K562 (cell line): ENCODE measurements at regions not wholly inside any gene's neighbourhood (a gene's known extent, or its start where the extent isn't known, plus 50 kb on each side); places are given as distances from the start of the nearest gene placed in this dataset.

Experiments used
- ATAC-seq: fragments of 200-7000 bp; cut with Tn5 transposase; 3 replicates; pipeline ENCODE4 v1.9.1; 2020; ENCODE audit warnings: moderate library complexity
- BruUV-seq: library from RNA; stranded (reverse); fragments of 400-500 nt; replicated peaks from 2 replicates; lab custom pipeline; 2021; lab: Mats Ljungman, UMichigan
- CTCF ChIA-PET: fragments of 300-600 bp; formaldehyde crosslinking; extraction: SDS; loops from one replicate; lab custom pipeline; 2021; ENCODE audit warnings: low intra/inter-chr PET ratio; lab: Yijun Ruan, JAX
- POLR2A ChIA-PET: fragments of 300-600, 350-650 bp; sonication (Branson Sonifier 250); formaldehyde crosslinking; extraction: SDS; loops from one replicate; lab custom pipeline; 2021; ENCODE audit warnings: antibody characterized with exemption, inconsistent platforms; lab: Yijun Ruan, JAX
- DNase-seq, 4 experiments: peaks; one replicate each; pipeline versions ENCODE4 v3.0.0 to v3.0.0-alpha.2; 2011 to 2018; ENCODE audit warnings: low spot score in 3 of 4, mixed read lengths in 3 of 4; ENCODE audit errors: extremely low read depth in 1 of 4
- FAIRE-seq: peaks from 2 replicates; lab custom pipeline; 2011; peaks lifted over from hg19 to GRCh38; lab: Jason Lieb, UNC
- H2AFZ ChIP-seq: 2 replicates; pipeline ENCODE4 v1.6.0; 2011; ENCODE audit warnings: low read depth, low read length, control low read depth, inconsistent platforms
- H3K27ac ChIP-seq: fragments of 200-600 bp; 3 replicates; pipeline ENCODE4 v1.8.0; 2011; ENCODE audit warnings: low read depth, mild to moderate bottlenecking, control low read depth, inconsistent platforms, low read length, moderate library complexity, mixed read lengths; ENCODE audit errors: extremely low read depth
- H3K27me3 ChIP-seq, 2 experiments: fragments of 300-600 bp in 1 of 2; 2 replicates in 1 of 2; 3 replicates in 1 of 2; pipeline versions ENCODE4 v1.6.0 to v1.8.0; 2011; ENCODE audit warnings: inconsistent platforms in 2 of 2, low read length in 2 of 2, mild to moderate bottlenecking in 1 of 2, mixed read lengths in 1 of 2, moderate library complexity in 1 of 2; ENCODE audit not compliant: control insufficient read depth in 2 of 2, insufficient read depth in 2 of 2
- H3K36me3 ChIP-seq: fragments of 300-600 bp; 3 replicates; pipeline ENCODE4 v1.8.0; 2011; ENCODE audit warnings: mild to moderate bottlenecking, low read length, inconsistent platforms; ENCODE audit not compliant: control insufficient read depth, insufficient read depth
- H3K4me1 ChIP-seq, 2 experiments: fragments of 200-600 bp in 1 of 2; replicated peaks in 1 of 2; 2 replicates in 1 of 2; 3 replicates in 1 of 2; pipeline versions ENCODE4 v1.5.1 to v1.8.0; 2011; ENCODE audit warnings: inconsistent platforms in 2 of 2, low read length in 2 of 2, mild to moderate bottlenecking in 1 of 2, mixed read lengths in 1 of 2, moderate library complexity in 1 of 2; ENCODE audit not compliant: control insufficient read depth in 2 of 2, insufficient read depth in 2 of 2
- H3K4me2 ChIP-seq: 2 replicates; pipeline ENCODE4 v1.6.1; 2011; ENCODE audit warnings: low read length, control low read depth, inconsistent platforms, mixed read lengths; ENCODE audit not compliant: insufficient read depth
- H3K4me3 ChIP-seq: fragments of 200-600 bp; sonication (generic), shearing (Covaris generic); 2 replicates; pipeline ENCODE4 v1.5.1; 2016; ENCODE audit warnings: control low read depth, inconsistent platforms
- H3K79me2 ChIP-seq: fragments of 200-600 bp; 3 replicates; pipeline ENCODE4 v1.8.0; 2011; ENCODE audit warnings: low read length, inconsistent platforms; ENCODE audit not compliant: control insufficient read depth, insufficient read depth
- H3K9ac ChIP-seq, 2 experiments: 2 replicates each; pipeline versions ENCODE4 v1.6.0 to v1.6.1; 2011; ENCODE audit warnings: low read depth in 2 of 2, low read length in 2 of 2, control low read depth in 1 of 2, inconsistent platforms in 1 of 2, mild to moderate bottlenecking in 1 of 2, mixed read lengths in 1 of 2; ENCODE audit not compliant: insufficient read depth in 1 of 2
- H3K9me1 ChIP-seq: one replicate; pipeline ENCODE4 v1.6.0; 2011; ENCODE audit warnings: inconsistent platforms, mild to moderate bottlenecking, low read length, moderate library complexity; ENCODE audit not compliant: control insufficient read depth, insufficient read depth
- H3K9me3 ChIP-seq: replicated peaks from 2 replicates; pipeline ENCODE4 v1.5.1; 2011; ENCODE audit warnings: low read depth, low read length, inconsistent platforms; ENCODE audit not compliant: control insufficient read depth, insufficient read depth
- H4K20me1 ChIP-seq: replicated peaks from 2 replicates; pipeline ENCODE4 v1.6.1; 2011; ENCODE audit warnings: low read length, inconsistent platforms, mixed read lengths; ENCODE audit not compliant: control insufficient read depth, insufficient read depth
- ATF2 ChIP-seq: sonication (generic); formaldehyde crosslinking; IDR thresholded peaks from 2 replicates; pipeline ENCODE4 v1.8.1; 2022; ENCODE audit warnings: missing genetic modification reagents
- CREB3 ChIP-seq: fragments of 450-650 bp; conservative IDR thresholded peaks from 2 replicates; pipeline ENCODE4 v1.6.1; 2016; ENCODE audit warnings: missing genetic modification characterization, low read depth, mild to moderate bottlenecking, missing compliant biosample characterization, moderate library complexity
- DIDO1 ChIP-seq: fragments of 450-650 bp; IDR thresholded peaks from 2 replicates; pipeline ENCODE4 v1.6.1; 2016; ENCODE audit warnings: low read depth, missing biosample characterization, missing genetic modification characterization
- ESRRA ChIP-seq: fragments of 450-650 bp; IDR thresholded peaks from 2 replicates; pipeline ENCODE4 v1.6.1; 2014; ENCODE audit warnings: low read depth, mild to moderate bottlenecking, moderate library complexity, borderline replicate concordance
- HMG20A ChIP-seq: fragments of 450-650 bp; formaldehyde crosslinking; conservative IDR thresholded peaks from 2 replicates; pipeline ENCODE4 v1.4.0; 2020; ENCODE audit warnings: mild to moderate bottlenecking, mixed read lengths
- NFYB ChIP-seq: IDR thresholded peaks from 2 replicates; pipeline ENCODE4 v1.6.1; 2011; ENCODE audit warnings: mild to moderate bottlenecking, moderate library complexity; ENCODE audit not compliant: insufficient read length; ENCODE audit errors: extremely low read depth
- SLC30A9 ChIP-seq: fragments of 250-450 bp; sonication (Bioruptor Pico); IDR thresholded peaks from 2 replicates; pipeline ENCODE4 v1.8.0; 2022; ENCODE audit warnings: mild to moderate bottlenecking, moderate library complexity
- ZBTB12 ChIP-seq: fragments of 250-450 bp; sonication (Bioruptor Pico); IDR thresholded peaks from 2 replicates; pipeline ENCODE4 v1.4.0; 2020
- ZNF511 ChIP-seq: sonication (generic); formaldehyde crosslinking; IDR thresholded peaks from 2 replicates; pipeline ENCODE4 v1.8.0; 2022; ENCODE audit warnings: mild to moderate bottlenecking, missing genetic modification reagents
- in situ Hi-C: fragments of 300-500 bp; cut with MboI; formaldehyde crosslinking; loops from 4 replicates; pipeline ENCODE4 v1.15.0; 2018; ENCODE audit warnings: inconsistent platforms, mixed read lengths
- intact Hi-C: fragments of 100-400 bp; cut with micrococcal nuclease; formaldehyde crosslinking; loops from 2 replicates; pipeline ENCODE4 v1.14.2; 2022

GRCh38 chrX:35711281-35711680 lies 86.9 kb upstream of the MAGEB16 start:
- H4K20me1 ChIP-seq: no peaks in the 10 kb centered on the region
- no peaks in the 10 kb centered on the region for H3K27me3 ChIP-seq
- no peak overlapping the region for H2AFZ ChIP-seq
- H3K9me3 ChIP-seq: no peaks in the 10 kb centered on the region
- ATAC-seq (no peak), FAIRE-seq (no peak), DNase-seq (no peak)
- no TSS peak for BruUV-seq
- POLR2A ChIA-PET: no interaction called here
- H3K27ac ChIP-seq: no peak overlapping the region
- CTCF ChIA-PET: no interaction called here
- intact Hi-C loops: no loop called here
- TF ChIP-seq ZBTB12: no peak
- TF ChIP-seq NFYB: no peak
- no peak for TF ChIP-seq DIDO1 (tag)
- TF ChIP-seq ESRRA: no peak
- TF ChIP-seq ATF2 (CRISPR knock-in tag): no peak
- TF ChIP-seq SLC30A9 (CRISPR knock-in tag): no peak
- no peak for TF ChIP-seq ZNF511 (CRISPR knock-in tag)
- TF ChIP-seq CREB3 (tag): no peak
- no peak for TF ChIP-seq HMG20A (CRISPR knock-in tag)
- H3K4me3 ChIP-seq: no peak overlapping the region
- no peaks in the 10 kb centered on the region for H3K79me2 ChIP-seq
- no peaks in the 10 kb centered on the region for H3K9me1 ChIP-seq
- H3K36me3 ChIP-seq: no peaks in the 10 kb centered on the region
- no peak overlapping the region for H3K4me2 ChIP-seq
- no peaks in the 10 kb centered on the region for H3K4me1 ChIP-seq
- in situ Hi-C loops: no loop called here
- no peak overlapping the region for H3K9ac ChIP-seq
